ENCODE measurements at regions not wholly inside any gene's neighbourhood (a gene's known extent, or its start where the extent isn't known, plus 50 kb on each side); places are given as distances from the start of the nearest gene placed in this dataset.

GRCh38 chr22:34160141-34160783 is 240.0 kb upstream of the LARGE1 start:
- H3K27ac ChIP-seq = no peak overlapping the region
- no peak for DNase-seq (ENCODE audit: low spot score)
- H3K4me3 ChIP-seq = no peak overlapping the region
- TF ChIP-seq CTCF (IDR thresholded peaks at IDR 0.05) = no peak
- H3K4me1 ChIP-seq = no peaks in the 10 kb centered on the region
- H3K36me3 ChIP-seq = no peaks in the 10 kb centered on the region
- no peaks in the 10 kb centered on the region for H3K9me3 ChIP-seq
- no peaks in the 10 kb centered on the region for H3K27me3 ChIP-seq

GRCh38 chr22:34161431-34162123 is 241.3 kb upstream of the LARGE1 start:
- H3K9me3 ChIP-seq = no peaks in the 10 kb centered on the region
- H3K36me3 ChIP-seq = no peaks in the 10 kb centered on the region
- DNase-seq (ENCODE audit: low spot score) = no peak
- H3K4me1 ChIP-seq = no peaks in the 10 kb centered on the region
- no peaks in the 10 kb centered on the region for H3K27me3 ChIP-seq
- no peak for TF ChIP-seq CTCF (IDR thresholded peaks at IDR 0.05)
- no peak overlapping the region for H3K4me3 ChIP-seq
- no peak overlapping the region for H3K27ac ChIP-seq

DNA sequence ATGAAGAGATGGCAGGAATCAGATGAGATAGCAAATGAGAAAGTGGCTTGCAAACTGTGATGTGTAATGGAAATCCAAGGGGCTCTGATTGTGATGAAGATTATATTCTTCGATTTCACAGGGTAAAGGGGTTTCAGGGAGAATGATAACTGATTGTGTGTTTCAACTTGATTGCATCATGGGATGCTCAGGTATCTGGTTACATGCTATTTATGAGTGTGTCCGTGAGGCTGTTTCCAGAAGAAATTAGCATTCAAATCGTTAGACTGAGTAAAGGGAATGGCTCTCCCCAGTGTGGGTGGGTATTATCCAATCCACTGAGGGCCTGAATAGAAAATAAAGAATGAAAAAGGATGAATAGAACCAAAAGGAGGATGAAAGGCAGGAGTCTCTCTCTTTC is 278.7 kb upstream of the LARGE1 start:
- Histone ChIP-seq H3K27me3 (no peaks in the 10 kb centered on the region), H3K4me3 (no peak overlapping the region), H3K27ac (no peak overlapping the region), H3K4me1 (no peaks in the 10 kb centered on the region), H3K9me3 (no peaks in the 10 kb centered on the region), H3K36me3 (no peaks in the 10 kb centered on the region)
- DNase-seq (ENCODE audit: low spot score) = no peak
- TF ChIP-seq CTCF (IDR thresholded peaks at IDR 0.05) = no peak

DNA sequence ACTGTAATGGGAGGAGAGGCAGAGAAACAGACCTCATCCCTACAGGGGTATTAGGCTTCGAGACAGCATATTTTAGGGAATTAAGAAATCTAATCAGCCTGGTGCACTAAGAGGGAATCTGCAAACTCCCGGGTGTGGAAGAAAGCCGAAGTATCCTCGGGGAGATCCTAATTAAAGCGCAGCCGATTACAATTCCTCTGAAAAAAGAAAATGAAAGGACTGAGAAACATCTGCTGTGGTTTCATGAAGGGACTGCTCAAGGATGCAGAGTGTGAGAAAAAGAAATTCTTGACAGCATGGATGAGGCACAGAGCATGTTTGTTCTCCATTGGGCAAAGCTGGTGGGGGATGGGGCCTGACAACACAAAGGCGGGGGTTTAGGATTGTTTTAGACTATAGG is 290.0 kb upstream of the LARGE1 start:
- peaks cover 0 to 7% of the 10 kb centered on the region in 2 donors for H3K9me3 ChIP-seq

GRCh38 chr22:34214372-34214771 is 294.1 kb upstream of the LARGE1 start:
- H3K4me3 ChIP-seq = no peak overlapping the region
- no peak for TF ChIP-seq CTCF (IDR thresholded peaks at IDR 0.05)

More for the DNA sequence above, 290.0 kb upstream of the LARGE1 start:
- H3K27ac ChIP-seq = no peak overlapping the region
- no peaks in the 10 kb centered on the region for H3K27me3 ChIP-seq
- H3K4me3 ChIP-seq = no peak overlapping the region
- no peaks in the 10 kb centered on the region for H3K4me1 ChIP-seq
- no peak for DNase-seq (ENCODE audit: low spot score)
- TF ChIP-seq CTCF (IDR thresholded peaks at IDR 0.05) = no peak
- no peaks in the 10 kb centered on the region for H3K36me3 ChIP-seq

More at GRCh38 chr22:34214372-34214771, 294.1 kb upstream of the LARGE1 start:
- H3K36me3 ChIP-seq = no peaks in the 10 kb centered on the region
- no peak overlapping the region for H3K27ac ChIP-seq
- peaks cover 0 to 7% of the 10 kb centered on the region in 2 donors for H3K9me3 ChIP-seq
- no peak for DNase-seq (ENCODE audit: low spot score)
- no peaks in the 10 kb centered on the region for H3K4me1 ChIP-seq
- H3K27me3 ChIP-seq = no peaks in the 10 kb centered on the region

Data from right atrium auricular region (tissue), 2 donors.